ENCODE measurements at regions not wholly inside any gene's neighbourhood (a gene's known extent, or its start where the extent isn't known, plus 50 kb on each side); places are given as distances from the start of the nearest gene placed in this dataset.

DNA sequence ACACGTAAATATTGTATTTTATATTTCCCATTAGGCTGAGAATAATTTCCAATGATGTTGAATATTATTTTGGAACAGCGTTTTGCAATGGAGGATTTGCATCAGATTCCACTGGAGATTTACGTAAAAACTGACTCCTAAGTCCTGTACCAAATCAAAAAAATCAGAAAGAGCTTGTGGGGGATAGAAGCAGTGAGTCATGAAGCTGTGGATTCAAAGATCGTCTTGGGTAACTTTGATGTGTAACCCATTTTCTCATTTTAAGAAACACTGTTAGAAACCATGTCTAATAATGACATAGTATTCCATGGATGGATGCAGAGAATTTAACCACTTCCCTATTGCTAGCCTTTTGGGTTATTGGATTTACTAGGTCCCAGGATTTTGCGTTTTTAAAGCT, 158.6 kb downstream of the INHBA start:
- H3K27ac ChIP-seq, result no peak overlapping the region
- H3K27me3 ChIP-seq, result no peaks in the 10 kb centered on the region
- no peak for DNase-seq (ENCODE audit: low read depth in 1 of 2, low spot score in 1 of 2)
- no peaks in the 10 kb centered on the region for H3K4me1 ChIP-seq (ENCODE audit: low read depth)
- H3K36me3 ChIP-seq, result no peaks in the 10 kb centered on the region
- TF ChIP-seq, protein P1, sequence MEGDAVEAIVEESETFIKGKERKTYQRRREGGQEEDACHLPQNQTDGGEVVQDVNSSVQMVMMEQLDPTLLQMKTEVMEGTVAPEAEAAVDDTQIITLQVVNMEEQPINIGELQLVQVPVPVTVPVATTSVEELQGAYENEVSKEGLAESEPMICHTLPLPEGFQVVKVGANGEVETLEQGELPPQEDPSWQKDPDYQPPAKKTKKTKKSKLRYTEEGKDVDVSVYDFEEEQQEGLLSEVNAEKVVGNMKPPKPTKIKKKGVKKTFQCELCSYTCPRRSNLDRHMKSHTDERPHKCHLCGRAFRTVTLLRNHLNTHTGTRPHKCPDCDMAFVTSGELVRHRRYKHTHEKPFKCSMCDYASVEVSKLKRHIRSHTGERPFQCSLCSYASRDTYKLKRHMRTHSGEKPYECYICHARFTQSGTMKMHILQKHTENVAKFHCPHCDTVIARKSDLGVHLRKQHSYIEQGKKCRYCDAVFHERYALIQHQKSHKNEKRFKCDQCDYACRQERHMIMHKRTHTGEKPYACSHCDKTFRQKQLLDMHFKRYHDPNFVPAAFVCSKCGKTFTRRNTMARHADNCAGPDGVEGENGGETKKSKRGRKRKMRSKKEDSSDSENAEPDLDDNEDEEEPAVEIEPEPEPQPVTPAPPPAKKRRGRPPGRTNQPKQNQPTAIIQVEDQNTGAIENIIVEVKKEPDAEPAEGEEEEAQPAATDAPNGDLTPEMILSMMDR (IDR thresholded peaks at IDR 0.05; ENCODE audit: low read depth, low read length), result no peak
- H3K4me3 ChIP-seq, result no peak overlapping the region
- H3K9me3 ChIP-seq (ENCODE audit: low read depth), result no peaks in the 10 kb centered on the region

- DNase-seq (ENCODE audit: low read depth in 1 of 2, low spot score in 1 of 2), result no peak
- Histone ChIP-seq H3K4me3 (no peak overlapping the region), H3K9me3 (ENCODE audit: low read depth) (no peaks in the 10 kb centered on the region), H3K27me3 (no peaks in the 10 kb centered on the region), H3K27ac (no peak overlapping the region), H3K4me1 (ENCODE audit: low read depth) (peaks cover 7% of the 10 kb centered on the region), H3K36me3 (no peaks in the 10 kb centered on the region)
- TF ChIP-seq, protein P1 (IDR thresholded peaks at IDR 0.05; ENCODE audit: low read depth, low read length), result no peak
These were observed 162.3 kb downstream of the INHBA start for GRCh38 chr7:41540601-41541000.

DNA sequence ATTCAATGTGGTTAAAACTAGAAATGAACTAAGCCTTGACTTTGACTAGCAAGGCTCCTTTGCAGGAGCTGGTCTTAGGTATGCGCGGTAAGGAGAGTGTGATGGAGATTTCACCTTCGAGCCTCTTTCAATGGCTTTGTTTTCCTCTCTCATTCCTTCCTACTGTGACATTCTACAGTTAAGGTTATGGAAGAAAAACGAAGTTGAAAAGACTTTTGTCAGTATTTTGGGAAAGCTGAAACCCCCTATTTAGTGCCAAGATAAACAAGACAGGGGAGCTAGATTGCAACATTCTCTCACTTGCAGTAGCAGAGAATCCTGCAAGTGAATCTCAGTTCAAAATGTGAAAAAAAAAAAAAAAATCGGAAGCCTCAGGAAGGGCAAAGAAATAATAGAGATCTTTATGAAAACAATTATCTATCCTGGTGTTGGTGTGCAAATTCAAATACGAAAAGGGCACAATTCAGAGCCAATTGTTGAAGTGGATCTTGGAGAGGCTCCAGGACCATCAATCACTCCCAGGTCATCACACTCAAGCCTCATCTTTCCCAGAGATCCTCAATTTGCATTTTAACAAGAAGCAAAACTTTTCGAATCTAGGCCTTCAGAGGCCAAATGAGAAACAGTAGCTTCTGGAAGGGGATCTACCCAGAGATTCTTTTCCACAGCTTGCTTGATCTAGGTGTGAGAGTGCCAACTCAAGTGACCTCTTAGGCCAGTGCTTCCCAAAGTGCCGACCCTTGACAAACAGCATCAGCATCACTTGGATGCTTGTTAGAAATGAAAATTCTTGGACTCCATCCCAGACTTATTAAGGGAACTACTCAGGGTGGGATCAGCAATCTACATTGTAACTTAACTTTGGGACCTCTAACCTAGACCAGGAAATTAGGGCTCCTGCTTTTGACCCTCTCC, 163.8 kb downstream of the INHBA start:
- Histone ChIP-seq H3K27ac (no peak overlapping the region), H3K36me3 (no peaks in the 10 kb centered on the region)

GRCh38 chr7:41536873-41537665, 165.8 kb downstream of the INHBA start:
- Histone ChIP-seq H3K36me3 (no peaks in the 10 kb centered on the region), H3K9me3 (ENCODE audit: low read depth) (no peaks in the 10 kb centered on the region), H3K4me1 (ENCODE audit: low read depth) (peaks cover 7% of the 10 kb centered on the region), H3K27ac (no peak overlapping the region), H3K27me3 (no peaks in the 10 kb centered on the region), H3K4me3 (no peak overlapping the region)
- DNase-seq (ENCODE audit: low read depth in 1 of 2, low spot score in 1 of 2), result no peak
- TF ChIP-seq, protein P1 (IDR thresholded peaks at IDR 0.05; ENCODE audit: low read depth, low read length), result no peak

More for the DNA sequence above, 163.8 kb downstream of the INHBA start:
- Histone ChIP-seq H3K4me1 (ENCODE audit: low read depth) (peaks cover 7% of the 10 kb centered on the region), H3K4me3 (no peak overlapping the region), H3K9me3 (ENCODE audit: low read depth) (no peaks in the 10 kb centered on the region), H3K27me3 (no peaks in the 10 kb centered on the region)
- TF ChIP-seq, protein P1 (IDR thresholded peaks at IDR 0.05; ENCODE audit: low read depth, low read length), result no peak
- DNase-seq (ENCODE audit: low read depth in 1 of 2, low spot score in 1 of 2), result peak; percentile 30 to 57

- no peaks in the 10 kb centered on the region for H3K27me3 ChIP-seq
- H3K9me3 ChIP-seq (ENCODE audit: low read depth), result no peaks in the 10 kb centered on the region
- no peaks in the 10 kb centered on the region for H3K36me3 ChIP-seq
- no peak overlapping the region for H3K27ac ChIP-seq
- H3K4me1 ChIP-seq (ENCODE audit: low read depth), result peaks cover 7% of the 10 kb centered on the region
- no peak for DNase-seq (ENCODE audit: low read depth in 1 of 2, low spot score in 1 of 2)
- TF ChIP-seq, protein P1 (IDR thresholded peaks at IDR 0.05; ENCODE audit: low read depth, low read length), result no peak
- H3K4me3 ChIP-seq, result no peak overlapping the region
These were observed 166.6 kb downstream of the INHBA start for GRCh38 chr7:41536122-41536872.
